Upper lobe of left lung (tissue), 4 donors: ENCODE measurements at regions not wholly inside any gene's neighbourhood (a gene's known extent, or its start where the extent isn't known, plus 50 kb on each side); places are given as distances from the start of the nearest gene placed in this dataset.

Source experiments
- CTCF ChIP-seq, 6 experiments: fragments of 450-650 bp in 4 of 6; fragments of 200-600 bp in 2 of 6; sonication (generic) in 2 of 6; IDR thresholded peaks; one replicate each; pipeline ENCODE4 v1.5.1; 2016 to 2019; ENCODE audit warnings: antibody characterized with exemption in 6 of 6
- POLR2A ChIP-seq, 4 donors: fragments of 450-650 bp; IDR thresholded peaks; one replicate each; pipeline ENCODE4 v1.5.1; 2016 to 2017; ENCODE audit warnings: antibody characterized with exemption in 4 of 4, mild to moderate bottlenecking in 2 of 4
- POLR2AphosphoS5 ChIP-seq, 2 donors: sonication (generic); formaldehyde crosslinking; IDR thresholded peaks; one replicate each; pipeline ENCODE4 v1.5.1; 2017; ENCODE audit warnings: antibody characterized with exemption in 2 of 2

- TF ChIP-seq CTCF (IDR thresholded peaks at IDR 0.05) (no peak), POLR2A (IDR thresholded peaks at IDR 0.05) (no peak), POLR2AphosphoS5 (IDR thresholded peaks at IDR 0.05) (no peak)
These were observed 112.2 kb upstream of the COPS8 start for GRCh38 chr2:236973343-236973980.
